ENCODE measurements at regions not wholly inside any gene's neighbourhood (a gene's known extent, or its start where the extent isn't known, plus 50 kb on each side); places are given as distances from the start of the nearest gene placed in this dataset.

- TF ChIP-seq CTCF (IDR thresholded peaks at IDR 0.05; ENCODE audit: poor library complexity, severe bottlenecking) (no peak), EP300 (conservative IDR thresholded peaks at IDR 0.05; ENCODE audit: poor library complexity, severe bottlenecking) (no peak), EZH2 (IDR thresholded peaks at IDR 0.05; ENCODE audit: borderline replicate concordance, insufficient read depth, low read length, poor library complexity, severe bottlenecking) (no peak)
Observed at GRCh38 chr3:21142949-21143348, 608.1 kb downstream of the ZNF385D start.

Measured in neural cell (in vitro differentiated cells).